ENCODE measurements at regions not wholly inside any gene's neighbourhood (a gene's known extent, or its start where the extent isn't known, plus 50 kb on each side); places are given as distances from the start of the nearest gene placed in this dataset.

DNA sequence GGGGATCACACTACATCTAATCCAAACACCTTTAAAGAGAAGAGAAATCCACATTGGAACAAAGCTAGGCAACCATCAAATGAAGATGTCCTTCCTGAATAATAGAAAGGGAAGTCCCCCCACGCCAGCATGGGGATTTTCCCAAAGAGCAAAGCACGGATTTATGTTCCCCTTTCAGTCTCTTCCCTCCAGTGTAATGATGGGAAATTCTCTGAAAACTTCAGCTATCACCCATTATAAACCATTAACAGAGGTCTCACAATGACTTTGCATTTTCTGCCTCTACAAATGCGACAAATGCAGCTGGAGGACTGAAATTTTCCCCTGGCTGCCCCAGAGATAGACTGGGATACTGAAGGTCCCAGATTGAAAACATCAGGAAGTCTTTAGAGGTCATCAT, 368.7 kb downstream of the EFNA5 start:
- TF ChIP-seq, protein P1, sequence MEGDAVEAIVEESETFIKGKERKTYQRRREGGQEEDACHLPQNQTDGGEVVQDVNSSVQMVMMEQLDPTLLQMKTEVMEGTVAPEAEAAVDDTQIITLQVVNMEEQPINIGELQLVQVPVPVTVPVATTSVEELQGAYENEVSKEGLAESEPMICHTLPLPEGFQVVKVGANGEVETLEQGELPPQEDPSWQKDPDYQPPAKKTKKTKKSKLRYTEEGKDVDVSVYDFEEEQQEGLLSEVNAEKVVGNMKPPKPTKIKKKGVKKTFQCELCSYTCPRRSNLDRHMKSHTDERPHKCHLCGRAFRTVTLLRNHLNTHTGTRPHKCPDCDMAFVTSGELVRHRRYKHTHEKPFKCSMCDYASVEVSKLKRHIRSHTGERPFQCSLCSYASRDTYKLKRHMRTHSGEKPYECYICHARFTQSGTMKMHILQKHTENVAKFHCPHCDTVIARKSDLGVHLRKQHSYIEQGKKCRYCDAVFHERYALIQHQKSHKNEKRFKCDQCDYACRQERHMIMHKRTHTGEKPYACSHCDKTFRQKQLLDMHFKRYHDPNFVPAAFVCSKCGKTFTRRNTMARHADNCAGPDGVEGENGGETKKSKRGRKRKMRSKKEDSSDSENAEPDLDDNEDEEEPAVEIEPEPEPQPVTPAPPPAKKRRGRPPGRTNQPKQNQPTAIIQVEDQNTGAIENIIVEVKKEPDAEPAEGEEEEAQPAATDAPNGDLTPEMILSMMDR (conservative IDR thresholded peaks at IDR 0.05; ENCODE audit: low read length) = no peak
- no peak for TF ChIP-seq EZH2phosphoT487 (IDR thresholded peaks at IDR 0.05; ENCODE audit: borderline replicate concordance, low read depth, low read length)
